ENCODE measurements at regions not wholly inside any gene's neighbourhood (a gene's known extent, or its start where the extent isn't known, plus 50 kb on each side); places are given as distances from the start of the nearest gene placed in this dataset.

GRCh38 chr12:125418902-125419564, 353.8 kb downstream of the AACS start:
- no peak for DNase-seq (ENCODE audit: low spot score)

GRCh38 chr12:125424909-125425308, 359.7 kb downstream of the AACS start:
- no peak for DNase-seq (ENCODE audit: low spot score)

DNA sequence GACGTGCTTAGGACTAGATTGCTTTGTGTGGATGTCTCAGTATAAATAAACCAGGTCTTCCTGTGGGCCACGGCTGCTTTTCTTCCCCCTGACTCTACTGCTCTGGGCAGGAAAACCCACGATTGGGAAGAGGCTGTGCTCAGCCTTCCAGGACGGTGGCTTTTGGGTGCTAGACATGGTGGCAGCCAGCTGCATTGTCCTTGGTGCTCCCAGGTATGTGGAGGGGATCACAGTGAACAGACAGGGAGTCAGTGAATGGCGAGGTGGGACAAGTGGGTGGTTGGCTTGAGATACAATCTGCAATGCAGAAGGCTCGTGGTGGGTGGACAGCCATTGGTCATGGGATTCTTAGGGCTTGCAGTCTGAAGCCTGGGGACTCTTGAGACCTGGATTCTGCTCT, 366.3 kb downstream of the AACS start:
- no peak for DNase-seq (ENCODE audit: low spot score)

DNA sequence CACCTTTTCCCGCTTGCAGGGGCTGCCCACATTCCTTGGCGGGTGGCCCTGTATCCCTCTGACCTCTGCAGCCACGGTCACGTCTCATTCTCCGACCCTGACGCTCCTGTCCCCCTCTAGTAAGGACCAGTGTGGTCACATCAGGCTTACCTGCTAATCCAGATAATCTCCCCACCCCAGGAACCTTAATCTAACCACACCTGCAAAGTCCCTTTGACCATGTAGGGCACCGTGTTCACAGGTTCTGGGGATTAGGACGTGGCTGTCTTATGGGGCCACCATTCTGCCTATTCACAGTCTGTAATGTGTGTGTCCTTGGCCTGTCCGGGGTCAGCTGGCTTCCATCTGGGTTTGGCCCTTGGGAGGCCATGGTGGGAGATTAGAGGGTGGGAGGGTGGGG, 368.9 kb downstream of the AACS start:
- DNase-seq (ENCODE audit: low spot score): no peak

DNA sequence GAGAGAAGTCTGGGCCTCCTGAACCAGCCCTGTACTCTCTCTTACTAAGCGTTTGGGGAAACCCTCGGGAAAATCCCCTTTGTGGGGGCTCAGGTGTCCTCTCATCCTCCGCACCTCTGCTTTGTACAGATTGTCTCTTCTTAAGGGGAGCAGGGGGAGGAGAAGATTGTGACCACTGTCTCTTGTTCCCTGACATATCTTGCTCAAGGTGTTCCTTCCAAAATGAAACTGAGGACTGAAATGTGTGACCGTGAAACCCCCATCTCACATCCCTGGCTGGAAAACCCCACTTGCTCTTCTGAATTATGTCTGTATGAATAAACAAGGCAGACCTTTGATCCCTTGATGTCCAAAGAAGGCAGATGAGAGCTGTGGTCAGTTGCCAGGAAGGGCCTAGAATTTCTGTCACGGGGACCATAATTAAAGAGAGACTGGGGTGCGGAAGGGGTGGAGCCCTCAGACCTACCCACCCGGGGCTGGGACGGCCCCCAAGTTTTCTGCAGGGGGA, 369.8 kb downstream of the AACS start:
- no peak for DNase-seq (ENCODE audit: low spot score)

DNA sequence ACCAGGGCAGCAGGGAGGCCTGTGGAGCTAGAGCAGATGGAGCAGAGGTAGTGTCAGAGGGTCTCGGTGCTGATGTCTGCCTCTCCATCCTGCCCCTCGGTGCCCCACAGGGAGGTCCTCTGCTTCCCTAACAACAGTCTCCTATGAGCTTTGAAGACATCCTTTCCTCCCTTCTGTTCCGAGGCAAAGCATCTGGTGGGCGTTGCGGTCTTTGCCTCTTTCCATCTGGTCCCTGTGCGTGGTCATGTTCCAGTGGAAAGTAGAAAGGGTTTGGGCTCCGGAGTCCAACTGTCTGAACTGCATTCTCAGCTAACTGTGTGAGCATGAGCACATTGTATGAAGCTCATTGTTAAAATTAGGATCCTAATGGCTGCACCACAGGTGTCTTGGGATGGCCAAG, 370.6 kb downstream of the AACS start:
- no peak for DNase-seq (ENCODE audit: low spot score)

DNA sequence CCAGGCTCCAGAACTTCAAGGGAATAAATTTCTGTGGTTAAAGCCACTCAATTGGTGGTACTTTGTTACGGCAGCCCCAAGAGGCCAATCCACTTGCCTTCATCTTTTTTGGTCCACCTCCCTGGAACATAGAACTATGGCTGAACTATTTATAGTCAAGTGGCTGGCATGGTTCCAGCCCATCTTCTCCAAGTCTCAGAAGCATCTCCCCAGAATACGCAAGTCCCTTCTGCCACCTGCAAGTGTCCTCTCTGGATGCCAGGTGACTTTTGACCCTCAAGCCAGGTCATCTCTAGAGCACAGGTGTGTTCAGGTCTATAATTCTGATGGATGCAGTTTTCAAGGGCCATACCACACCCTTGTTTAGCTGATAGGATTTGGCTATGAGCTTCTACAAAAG, 371.5 kb downstream of the AACS start:
- DNase-seq (ENCODE audit: low spot score): no peak

DNA sequence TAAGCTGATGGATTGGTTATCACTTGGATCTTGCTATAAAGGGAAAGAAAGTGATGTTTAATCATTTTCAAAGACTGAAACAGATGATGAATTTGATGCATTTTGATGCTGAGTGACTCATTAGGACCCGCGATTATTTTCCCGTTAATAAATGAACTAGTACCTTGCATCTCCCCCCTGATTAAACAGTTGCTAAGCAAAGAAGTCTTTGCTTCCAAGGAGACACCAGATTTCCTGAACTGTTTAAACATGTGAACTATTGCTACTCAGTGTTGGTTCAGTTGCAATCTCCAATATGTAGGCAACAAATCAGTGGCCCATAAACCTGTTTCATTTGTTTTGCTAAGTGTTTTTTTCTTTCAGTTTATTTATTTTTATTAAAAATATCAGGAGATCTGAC, 375.2 kb downstream of the AACS start:
- no peak for DNase-seq (ENCODE audit: low spot score)

- DNase-seq (ENCODE audit: low spot score): no peak
Observed at GRCh38 chr12:125443341-125443740, 378.1 kb downstream of the AACS start.

DNA sequence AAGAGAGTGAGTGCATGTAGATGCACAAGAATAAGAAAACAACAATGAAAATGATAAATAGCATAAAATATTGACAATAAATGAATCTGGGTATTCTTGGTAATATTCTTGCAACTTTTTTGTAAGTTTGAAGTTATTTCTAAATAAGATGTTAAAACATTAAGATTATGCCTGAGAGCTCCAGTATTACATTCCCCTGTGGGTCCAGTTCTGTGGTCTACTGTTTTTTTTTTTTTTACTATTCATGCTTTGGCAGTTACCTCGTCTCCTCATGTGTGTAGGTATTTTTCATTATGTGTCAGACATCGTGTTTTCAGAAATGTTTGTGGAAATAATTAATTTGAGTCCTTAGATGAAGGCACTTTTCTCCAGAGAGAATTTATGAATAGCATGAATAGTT, 386.2 kb downstream of the AACS start:
- no peak for DNase-seq (ENCODE audit: low spot score)

DNA sequence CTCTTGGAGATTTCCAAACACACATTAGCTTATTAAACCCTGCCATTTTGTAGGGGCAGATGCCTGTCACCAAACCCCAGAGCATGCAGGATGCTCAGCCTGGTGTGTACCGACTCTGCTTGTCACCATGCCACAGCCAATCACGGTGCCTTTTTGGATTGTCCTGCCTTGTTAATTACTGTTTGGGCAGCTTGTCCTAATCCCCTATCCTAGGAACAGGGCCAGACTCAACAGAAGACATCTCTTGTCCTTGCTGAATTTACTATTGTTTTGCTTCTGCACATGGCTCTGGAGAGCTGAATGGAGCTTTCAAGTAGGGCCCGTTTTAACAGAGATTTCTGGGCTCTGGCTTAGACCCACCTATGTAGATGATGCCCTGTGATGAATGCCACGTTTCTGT, 388.5 kb downstream of the AACS start:
- no peak for DNase-seq (ENCODE audit: low spot score)

DNA sequence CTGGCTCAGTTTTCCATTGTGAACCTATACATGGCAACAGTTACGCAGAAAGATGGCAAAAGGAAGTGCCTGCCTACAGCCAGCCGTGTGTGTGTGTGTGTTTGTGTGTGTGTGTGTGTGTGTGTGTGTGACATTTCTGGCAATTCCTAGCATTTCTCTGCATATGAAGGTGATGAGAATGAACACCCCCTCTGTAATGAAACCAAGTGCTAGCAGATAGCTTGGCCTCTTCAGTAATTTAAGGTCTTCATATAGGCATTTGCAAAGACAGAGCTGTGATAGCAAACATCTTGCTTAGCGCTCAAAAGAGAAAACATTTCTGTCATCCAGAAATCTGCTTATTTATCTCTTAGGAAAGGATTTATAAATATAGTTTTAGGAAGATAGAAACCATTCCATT, 389.1 kb downstream of the AACS start:
- DNase-seq (ENCODE audit: low spot score): no peak

DNA sequence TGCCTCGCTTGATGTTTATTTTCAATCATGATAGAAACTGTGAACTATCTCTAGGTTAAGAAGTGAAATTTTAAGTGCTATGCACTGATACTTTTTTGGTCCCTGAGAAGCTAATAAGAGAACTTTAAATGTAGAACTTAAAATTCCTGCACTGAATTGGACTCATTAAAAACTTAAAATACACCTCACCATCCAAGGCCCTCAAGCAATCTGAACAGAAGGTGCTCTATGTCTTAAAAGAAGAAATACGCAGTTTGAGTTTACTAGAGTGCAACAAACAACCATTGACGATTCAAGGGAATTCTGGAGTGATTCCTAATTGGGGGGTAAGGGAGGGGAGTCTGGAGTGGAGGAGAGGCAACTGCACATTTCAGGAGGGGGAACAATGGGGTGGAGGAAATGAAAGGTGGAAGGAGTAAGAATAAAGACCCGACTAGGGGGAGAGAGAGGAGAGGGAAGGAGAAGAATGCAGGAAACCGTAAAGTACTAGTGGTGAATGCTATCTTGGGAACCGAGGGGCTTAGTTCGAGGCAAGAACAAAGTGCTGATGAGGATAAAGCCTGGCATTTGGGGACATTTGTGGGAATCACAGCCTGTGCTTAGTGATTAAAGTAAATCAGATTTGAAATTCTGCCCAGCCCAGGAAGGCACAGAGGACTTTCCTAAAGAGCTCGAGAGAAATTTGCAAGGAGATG, 389.7 kb downstream of the AACS start:
- DNase-seq (ENCODE audit: low spot score): no peak

DNA sequence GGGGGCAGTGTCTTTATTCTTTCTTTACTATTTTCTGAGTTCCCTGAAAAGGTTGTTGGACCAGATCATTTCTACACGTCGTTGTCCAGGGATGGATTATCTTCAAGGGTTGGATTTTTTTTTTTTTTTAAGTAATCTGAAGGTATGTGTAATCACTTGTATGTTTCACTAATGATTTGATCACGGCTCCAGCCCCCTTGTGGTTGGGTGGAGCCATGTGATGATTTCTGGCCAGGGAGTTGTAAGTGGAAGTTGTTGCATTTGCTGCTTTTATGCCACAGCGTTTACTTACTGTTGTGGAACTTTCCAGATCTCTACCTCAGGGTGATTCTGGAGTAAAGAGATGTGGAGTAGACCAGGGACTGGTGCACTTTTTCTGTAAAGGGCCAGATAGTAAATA, 390.3 kb downstream of the AACS start:
- DNase-seq (ENCODE audit: low spot score): no peak

DNA sequence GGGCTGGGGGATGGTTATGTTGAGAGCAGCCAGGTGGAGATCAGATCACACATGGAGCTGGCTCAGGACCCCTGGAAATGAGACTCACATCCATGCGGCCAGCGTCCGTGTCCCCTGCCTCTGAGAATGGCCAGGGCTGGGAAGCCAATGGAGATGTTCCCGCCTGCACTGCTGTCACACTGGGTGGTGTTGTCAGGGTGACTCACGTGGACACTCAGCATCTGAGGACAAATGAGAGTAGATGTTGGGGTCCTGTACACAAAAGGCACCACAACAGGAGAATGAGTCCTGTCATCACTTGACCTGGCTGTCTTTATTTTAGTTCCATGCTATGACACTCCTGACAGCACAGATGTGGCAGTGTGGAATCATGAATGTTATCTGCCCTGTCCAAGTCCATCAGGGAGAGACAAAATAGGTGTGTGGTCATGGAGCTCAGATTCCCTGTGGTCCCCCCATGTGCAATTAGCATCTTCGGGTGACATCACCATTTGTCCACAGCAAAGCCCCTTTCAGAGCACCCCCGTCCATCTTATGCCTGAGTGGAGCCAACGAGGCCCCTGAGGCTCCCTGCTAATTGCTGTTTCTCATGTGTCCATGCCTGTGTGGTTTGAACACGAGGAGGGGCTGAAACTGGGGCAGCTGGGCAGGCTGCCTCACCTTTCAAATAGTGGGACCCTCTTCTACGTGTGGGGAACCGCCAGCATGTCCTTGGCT, 393.5 kb downstream of the AACS start:
- DNase-seq (ENCODE audit: low spot score): no peak

- no peak for DNase-seq (ENCODE audit: low spot score)
Observed at GRCh38 chr12:125461831-125462230, 396.6 kb downstream of the AACS start.

GRCh38 chr12:125463386-125463785, 398.2 kb downstream of the AACS start:
- no peak for DNase-seq (ENCODE audit: low spot score)

- DNase-seq (ENCODE audit: low spot score): no peak
Observed at GRCh38 chr12:125467363-125467762, 402.1 kb downstream of the AACS start.

GRCh38 chr12:125469683-125470082, 404.4 kb downstream of the AACS start:
- no peak for DNase-seq (ENCODE audit: low spot score)

DNA sequence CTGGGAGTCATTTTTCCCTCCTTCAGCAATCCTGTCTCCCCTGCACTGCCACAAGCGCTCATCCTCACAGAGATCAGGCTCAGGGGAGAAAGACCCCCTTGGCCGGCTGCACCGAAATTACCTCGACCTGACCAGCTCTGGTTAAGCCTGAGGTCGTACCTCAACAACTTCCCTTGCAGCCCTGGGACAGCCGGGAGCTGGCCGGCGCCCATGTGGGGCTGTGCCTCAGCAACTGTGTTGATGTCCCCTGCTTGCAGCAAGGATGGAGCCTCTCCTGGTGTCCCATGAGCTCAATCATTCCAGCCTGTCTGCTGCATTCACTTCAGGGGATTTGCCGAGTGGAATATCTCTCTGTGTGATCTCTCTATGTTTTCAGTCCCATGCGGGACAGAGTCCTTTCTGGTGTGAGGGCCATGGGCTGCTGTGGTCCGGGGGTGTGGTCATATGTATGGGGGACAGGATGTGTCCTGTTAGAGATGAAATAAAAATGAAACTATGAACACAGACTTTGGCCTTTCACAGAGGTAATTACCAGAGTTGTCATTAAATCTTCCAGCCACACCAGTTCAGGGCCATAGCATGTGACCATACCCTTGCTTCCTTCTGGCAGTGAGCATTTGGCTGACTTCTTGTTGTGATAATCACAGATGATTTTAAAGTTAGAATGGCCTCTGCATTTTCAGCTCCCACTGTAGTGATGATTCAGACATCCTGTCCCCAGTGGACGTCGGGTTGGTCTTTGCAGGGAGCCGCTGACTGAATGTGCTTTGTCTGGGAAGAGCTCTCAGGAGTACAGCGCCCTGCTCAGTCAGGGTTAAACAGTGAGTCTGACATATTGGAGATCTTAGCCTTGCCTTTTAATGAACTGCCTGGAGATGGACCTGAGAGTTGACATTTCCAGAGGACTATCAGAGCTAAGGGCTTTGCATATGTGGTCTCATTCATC, 405.9 kb downstream of the AACS start:
- DNase-seq (ENCODE audit: low spot score): no peak

DNA sequence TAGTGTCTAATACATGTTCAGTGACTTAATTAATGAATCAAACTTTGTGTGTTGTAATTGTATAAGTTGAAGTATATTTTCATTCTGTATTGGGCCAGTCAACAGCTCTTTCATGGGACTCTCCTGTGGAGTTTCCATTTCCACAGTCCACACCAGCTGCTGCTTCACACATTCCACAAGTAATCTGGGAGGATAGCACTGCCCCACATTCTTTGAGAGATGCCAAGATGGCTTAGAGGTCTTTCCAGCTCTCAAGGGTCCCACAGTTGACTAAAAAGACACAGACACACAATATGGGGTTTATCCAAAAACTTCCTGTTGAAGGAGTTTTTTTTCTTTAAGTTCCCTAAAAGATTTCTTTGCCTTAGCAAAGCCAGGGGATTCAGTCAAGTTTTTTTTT, 408.3 kb downstream of the AACS start:
- no peak for DNase-seq (ENCODE audit: low spot score)
